A204.1 (cell line): ENCODE measurements at regions not wholly inside any gene's neighbourhood (a gene's known extent, or its start where the extent isn't known, plus 50 kb on each side); places are given as distances from the start of the nearest gene placed in this dataset.

Experiments used
- FAIRE-seq: peaks from 2 replicates; lab custom pipeline; 2012; peaks lifted over from hg19 to GRCh38; lab: Jason Lieb, UNC

GRCh38 chr20:24169256-24169655, 180.7 kb upstream of the GGTLC1 start:
- no peak for FAIRE-seq

- no peak for FAIRE-seq
Observed at GRCh38 chr20:24166412-24166811, 177.8 kb upstream of the GGTLC1 start.

GRCh38 chr20:24166123-24166381, 177.5 kb upstream of the GGTLC1 start:
- no peak for FAIRE-seq

GRCh38 chr20:24165301-24166122, 176.9 kb upstream of the GGTLC1 start:
- no peak for FAIRE-seq

- FAIRE-seq = no peak
Observed at GRCh38 chr20:24164360-24164759, 175.8 kb upstream of the GGTLC1 start.

- no peak for FAIRE-seq
Observed at GRCh38 chr20:24163506-24163905, 174.9 kb upstream of the GGTLC1 start.

- FAIRE-seq = peak; percentile 25
Observed at GRCh38 chr20:24160563-24161281, 172.1 kb upstream of the GGTLC1 start.

- no peak for FAIRE-seq
Observed at GRCh38 chr20:24158281-24158680, 169.7 kb upstream of the GGTLC1 start.

- no peak for FAIRE-seq
Observed at GRCh38 chr20:24157213-24157612, 168.6 kb upstream of the GGTLC1 start.

GRCh38 chr20:24153101-24154040, 164.8 kb upstream of the GGTLC1 start:
- no peak for FAIRE-seq

- no peak for FAIRE-seq
Observed at GRCh38 chr20:24151621-24152294, 163.2 kb upstream of the GGTLC1 start.

GRCh38 chr20:24150406-24150805, 161.8 kb upstream of the GGTLC1 start:
- no peak for FAIRE-seq

GRCh38 chr20:24149881-24150307, 161.3 kb upstream of the GGTLC1 start:
- no peak for FAIRE-seq

GRCh38 chr20:24149175-24149574, 160.6 kb upstream of the GGTLC1 start:
- no peak for FAIRE-seq

- no peak for FAIRE-seq
Observed at GRCh38 chr20:24148372-24148771, 159.8 kb upstream of the GGTLC1 start.

GRCh38 chr20:24147961-24148360, 159.4 kb upstream of the GGTLC1 start:
- FAIRE-seq = no peak

- no peak for FAIRE-seq
Observed at GRCh38 chr20:24147479-24147878, 158.9 kb upstream of the GGTLC1 start.

GRCh38 chr20:24146231-24146634, 157.7 kb upstream of the GGTLC1 start:
- FAIRE-seq = no peak

- no peak for FAIRE-seq
Observed at GRCh38 chr20:24144371-24144770, 155.8 kb upstream of the GGTLC1 start.

GRCh38 chr20:24141111-24141510, 152.5 kb upstream of the GGTLC1 start:
- FAIRE-seq = no peak

- FAIRE-seq = no peak
Observed at GRCh38 chr20:24139846-24140245, 151.3 kb upstream of the GGTLC1 start.

- no peak for FAIRE-seq
Observed at GRCh38 chr20:24138951-24139350, 150.4 kb upstream of the GGTLC1 start.
